Activated CD8-positive, alpha-beta T cell treated with anti-CD3 and anti-CD28 coated beads, Interleukin-2, amount 10 ng/mL, durations not matched to agents 7 days and 5 days (primary cell): ENCODE measurements at regions not wholly inside any gene's neighbourhood (a gene's known extent, or its start where the extent isn't known, plus 50 kb on each side); places are given as distances from the start of the nearest gene placed in this dataset.

Source experiments
- ATAC-seq: fragments of 150-1000 bp; cut with Tn5 transposase; one replicate; pipeline ENCODE4 v1.10.0; 2021; ENCODE audit warnings: moderate library complexity
- CTCF ChIA-PET: fragments of 350-600 bp; sonication (Branson Sonifier 250); formaldehyde crosslinking; loops from one replicate; lab custom pipeline; 2021; ENCODE audit warnings: antibody characterized with exemption; lab: Charles Lee
- POLR2A ChIA-PET: fragments of 350-600 bp; sonication (Branson Sonifier 250); formaldehyde crosslinking; loops from one replicate; lab custom pipeline; 2021; ENCODE audit warnings: antibody characterized with exemption; lab: Charles Lee
- DNase-seq: peaks from one replicate; pipeline ENCODE4 v3.0.0-alpha.2; 2020
- H3K27ac Mint-ChIP-seq: one replicate; pipeline ENCODE4 v1.8.0; 2021; ENCODE audit warnings: mild to moderate bottlenecking, mixed read lengths
- H3K27me3 Mint-ChIP-seq: one replicate; pipeline ENCODE4 v1.8.0; 2021; ENCODE audit warnings: low read depth, mixed read lengths
- H3K36me3 Mint-ChIP-seq: one replicate; pipeline ENCODE4 v1.8.0; 2021; ENCODE audit warnings: low read depth, mixed read lengths
- H3K4me1 Mint-ChIP-seq: one replicate; pipeline ENCODE4 v1.8.0; 2021; ENCODE audit warnings: low read depth, mixed read lengths
- H3K4me3 Mint-ChIP-seq: one replicate; pipeline ENCODE4 v1.8.0; 2021; ENCODE audit warnings: mild to moderate bottlenecking, mixed read lengths
- H3K9me3 Mint-ChIP-seq: one replicate; pipeline ENCODE4 v1.8.0; 2022; ENCODE audit warnings: mixed read lengths; ENCODE audit not compliant: insufficient read depth

DNA sequence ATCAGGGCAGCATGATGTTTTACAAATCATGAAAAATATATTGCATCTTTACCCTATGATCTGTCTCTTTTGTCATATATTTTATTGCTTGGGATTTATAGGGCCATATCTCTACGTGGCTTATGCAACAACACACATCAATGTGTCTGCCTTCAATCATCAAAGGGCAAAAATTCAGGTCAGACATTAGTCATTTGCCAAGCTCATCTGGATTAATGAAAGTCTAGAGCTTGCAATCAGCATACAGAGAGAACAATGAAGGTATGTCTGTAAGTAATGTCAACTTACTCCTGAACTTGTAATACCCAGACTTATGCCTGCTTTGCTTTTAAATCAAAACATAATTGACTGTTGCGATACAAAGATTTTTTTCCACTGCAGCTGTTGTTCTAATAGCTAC, 282.7 kb downstream of the HAO1 start:
- no peak for DNase-seq
- ChIA-PET POLR2A (no interaction called here), CTCF (no interaction called here)
- H3K27me3 Mint-ChIP-seq, result no peaks in the 10 kb centered on the region
- ATAC-seq, result no peak
- H3K9me3 Mint-ChIP-seq, result peaks cover 3% of the 10 kb centered on the region
- H3K4me3 Mint-ChIP-seq, result no peak overlapping the region
- H3K36me3 Mint-ChIP-seq, result no peaks in the 10 kb centered on the region
- H3K4me1 Mint-ChIP-seq, result no peaks in the 10 kb centered on the region
- H3K27ac Mint-ChIP-seq, result no peak overlapping the region

DNA sequence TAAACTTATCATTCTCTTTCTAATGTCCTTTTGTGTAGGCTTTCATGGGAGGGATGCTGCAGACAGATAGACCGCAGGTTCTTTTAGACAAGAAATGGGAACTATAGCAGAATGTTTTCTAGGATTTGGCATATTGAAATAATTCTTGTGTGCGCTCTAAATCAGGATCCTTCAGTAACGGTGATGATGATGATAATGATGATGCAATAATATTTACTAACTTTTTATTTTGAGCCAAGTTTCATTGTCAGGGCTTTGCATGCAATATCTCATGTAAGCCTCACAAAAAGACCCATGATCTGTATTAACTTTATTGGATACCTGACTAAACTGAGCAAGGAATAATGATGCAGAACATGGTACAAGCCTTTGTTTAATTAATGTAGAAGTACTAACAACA, 280.1 kb downstream of the HAO1 start:
- DNase-seq, result no peak
- POLR2A ChIA-PET, result no interaction called here
- no peak overlapping the region for H3K4me3 Mint-ChIP-seq
- peaks cover 3% of the 10 kb centered on the region for H3K9me3 Mint-ChIP-seq
- no peaks in the 10 kb centered on the region for H3K36me3 Mint-ChIP-seq
- H3K27ac Mint-ChIP-seq, result no peak overlapping the region
- CTCF ChIA-PET, result no interaction called here
- H3K4me1 Mint-ChIP-seq, result no peaks in the 10 kb centered on the region
- H3K27me3 Mint-ChIP-seq, result no peaks in the 10 kb centered on the region
- ATAC-seq, result no peak

DNA sequence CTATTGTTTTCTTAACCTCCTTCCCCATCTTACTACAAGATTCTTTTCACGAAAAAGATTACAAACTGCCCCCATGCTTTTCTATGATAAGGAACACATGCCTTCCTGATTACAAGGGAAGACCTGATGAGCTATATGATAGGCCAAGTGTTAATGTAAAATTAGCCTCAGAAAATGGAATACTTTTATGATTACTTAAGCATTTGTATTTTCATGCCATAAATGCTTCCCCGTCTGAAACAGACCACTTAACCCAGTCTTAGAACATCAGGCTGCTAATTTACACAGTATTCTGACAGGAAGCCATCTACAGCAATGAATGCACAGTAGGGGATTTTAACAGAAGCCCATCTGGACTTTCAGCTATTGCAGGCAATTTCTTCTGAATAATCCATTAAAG, 274.9 kb downstream of the HAO1 start:
- no peak overlapping the region for H3K27ac Mint-ChIP-seq
- H3K4me3 Mint-ChIP-seq, result no peak overlapping the region
- no peaks in the 10 kb centered on the region for H3K4me1 Mint-ChIP-seq
- H3K36me3 Mint-ChIP-seq, result no peaks in the 10 kb centered on the region
- peaks cover 11% of the 10 kb centered on the region for H3K9me3 Mint-ChIP-seq
- H3K27me3 Mint-ChIP-seq, result no peaks in the 10 kb centered on the region
- DNase-seq, result no peak
- CTCF ChIA-PET, result no interaction called here
- POLR2A ChIA-PET, result no interaction called here
- ATAC-seq, result no peak

DNA sequence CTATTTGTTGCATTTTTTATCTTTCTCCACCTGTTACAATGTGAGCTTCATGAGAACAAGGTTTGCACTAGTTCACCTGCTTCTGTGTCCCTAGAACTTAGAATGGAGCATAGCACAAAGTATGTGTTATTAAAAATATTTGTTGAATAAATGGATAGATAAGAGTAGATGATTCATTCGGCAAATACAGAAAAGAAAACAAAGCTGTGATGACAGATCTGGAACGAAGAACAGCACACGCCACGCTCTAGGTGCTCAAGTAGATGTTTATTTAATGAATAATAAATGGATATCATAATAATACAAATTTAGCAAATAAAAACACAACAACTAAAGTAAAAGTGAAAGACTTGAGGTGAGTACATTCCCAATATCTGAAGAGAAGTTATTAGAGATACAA, 273.1 kb downstream of the HAO1 start:
- CTCF ChIA-PET, result no interaction called here
- POLR2A ChIA-PET, result no interaction called here
- no peaks in the 10 kb centered on the region for H3K27me3 Mint-ChIP-seq
- DNase-seq (no peak), ATAC-seq (no peak)
- no peak overlapping the region for H3K4me3 Mint-ChIP-seq
- no peaks in the 10 kb centered on the region for H3K36me3 Mint-ChIP-seq
- H3K27ac Mint-ChIP-seq, result no peak overlapping the region
- H3K9me3 Mint-ChIP-seq, result peaks cover 7% of the 10 kb centered on the region
- no peaks in the 10 kb centered on the region for H3K4me1 Mint-ChIP-seq

DNA sequence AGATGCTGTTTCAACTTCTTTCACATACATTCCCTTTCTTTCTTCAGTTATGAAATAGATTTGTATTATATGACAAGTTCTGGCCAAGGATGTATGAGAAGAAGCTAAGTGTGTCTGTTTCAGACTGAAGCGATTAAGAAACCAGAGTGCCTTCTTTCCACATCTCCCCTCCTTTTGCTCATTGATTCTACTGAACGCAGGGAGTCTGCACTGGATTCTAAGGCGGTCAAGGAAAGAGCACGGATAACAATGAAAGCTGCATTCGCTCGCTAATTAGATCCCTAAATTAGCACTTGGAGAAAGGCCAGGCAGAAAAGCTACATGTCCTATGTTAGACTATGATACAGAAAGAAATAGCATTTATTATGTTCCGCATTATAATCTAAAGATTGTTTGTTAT, 267.7 kb downstream of the HAO1 start:
- no peak overlapping the region for H3K27ac Mint-ChIP-seq
- H3K36me3 Mint-ChIP-seq, result no peaks in the 10 kb centered on the region
- no peak for ATAC-seq
- H3K27me3 Mint-ChIP-seq, result no peaks in the 10 kb centered on the region
- ChIA-PET CTCF (no interaction called here), POLR2A (no interaction called here)
- no peak for DNase-seq
- no peaks in the 10 kb centered on the region for H3K4me1 Mint-ChIP-seq
- no peak overlapping the region for H3K4me3 Mint-ChIP-seq
- peaks cover under 1% of the 10 kb centered on the region for H3K9me3 Mint-ChIP-seq

DNA sequence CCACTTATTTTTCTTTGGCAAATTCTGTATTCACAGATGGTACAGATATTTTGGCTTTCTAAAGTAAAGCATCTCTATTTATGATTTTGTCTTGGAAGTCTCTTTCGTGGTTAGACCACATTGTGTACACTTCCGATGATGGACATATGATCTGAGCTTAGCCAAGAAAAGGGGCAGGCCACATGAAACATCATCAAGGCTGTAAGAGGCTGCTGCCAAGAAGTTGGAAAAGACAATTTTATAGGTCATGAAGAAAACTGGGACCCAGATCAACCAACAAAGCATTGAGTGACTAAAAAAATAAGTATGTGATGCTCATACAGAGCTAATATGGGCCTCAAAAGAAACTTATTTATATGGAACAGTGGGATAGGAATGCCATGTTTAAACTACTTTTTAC, 266.4 kb downstream of the HAO1 start:
- ATAC-seq (no peak), DNase-seq (no peak)
- no peaks in the 10 kb centered on the region for H3K36me3 Mint-ChIP-seq
- peaks cover 3% of the 10 kb centered on the region for H3K9me3 Mint-ChIP-seq
- H3K4me3 Mint-ChIP-seq, result no peak overlapping the region
- no peaks in the 10 kb centered on the region for H3K4me1 Mint-ChIP-seq
- POLR2A ChIA-PET, result no interaction called here
- CTCF ChIA-PET, result no interaction called here
- no peaks in the 10 kb centered on the region for H3K27me3 Mint-ChIP-seq
- no peak overlapping the region for H3K27ac Mint-ChIP-seq

DNA sequence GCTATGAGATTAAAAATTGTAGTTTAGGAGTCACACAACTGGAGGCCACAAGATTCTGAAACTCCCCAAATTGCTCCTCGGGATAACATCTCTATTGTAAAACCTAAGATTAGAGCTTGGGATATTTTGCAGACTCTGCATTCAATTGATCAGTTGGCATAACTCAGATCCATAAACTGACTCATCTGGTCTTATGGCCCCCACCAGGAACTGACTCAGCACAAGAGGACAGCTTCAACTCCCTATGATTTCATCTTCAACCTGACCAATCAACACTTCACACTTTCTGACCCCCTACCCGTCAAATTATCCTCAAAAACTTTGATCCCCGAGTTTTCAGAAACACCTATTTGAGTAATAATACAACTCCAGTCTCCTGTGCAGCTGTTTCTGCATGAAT, 257.3 kb downstream of the HAO1 start:
- Mint-ChIP-seq H3K36me3 (no peaks in the 10 kb centered on the region), H3K4me3 (no peak overlapping the region), H3K4me1 (no peaks in the 10 kb centered on the region), H3K27me3 (no peaks in the 10 kb centered on the region), H3K27ac (no peak overlapping the region), H3K9me3 (no peaks in the 10 kb centered on the region)
- DNase-seq (no peak), ATAC-seq (no peak)
- CTCF ChIA-PET, result no interaction called here
- POLR2A ChIA-PET, result no interaction called here

DNA sequence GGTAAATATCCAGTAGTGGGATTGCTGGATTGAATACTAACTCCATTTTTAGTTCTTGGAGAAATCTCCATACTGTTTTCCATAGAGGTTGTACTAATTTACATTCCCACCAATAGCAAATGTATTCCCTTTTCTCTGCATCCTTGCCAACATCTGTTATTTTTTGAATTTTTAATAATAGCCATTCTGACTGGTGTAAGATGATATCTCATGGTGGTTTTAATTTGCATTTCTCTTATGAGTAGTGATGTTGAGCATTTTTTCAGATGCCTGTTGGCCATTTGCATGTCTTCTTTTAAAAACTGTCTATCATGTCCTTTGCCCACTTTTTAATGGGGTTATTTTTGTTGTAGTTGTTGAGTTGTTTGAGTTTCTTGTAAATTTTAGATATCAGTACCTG, 253.2 kb downstream of the HAO1 start:
- peaks cover 6% of the 10 kb centered on the region for H3K9me3 Mint-ChIP-seq
- POLR2A ChIA-PET, result no interaction called here

DNA sequence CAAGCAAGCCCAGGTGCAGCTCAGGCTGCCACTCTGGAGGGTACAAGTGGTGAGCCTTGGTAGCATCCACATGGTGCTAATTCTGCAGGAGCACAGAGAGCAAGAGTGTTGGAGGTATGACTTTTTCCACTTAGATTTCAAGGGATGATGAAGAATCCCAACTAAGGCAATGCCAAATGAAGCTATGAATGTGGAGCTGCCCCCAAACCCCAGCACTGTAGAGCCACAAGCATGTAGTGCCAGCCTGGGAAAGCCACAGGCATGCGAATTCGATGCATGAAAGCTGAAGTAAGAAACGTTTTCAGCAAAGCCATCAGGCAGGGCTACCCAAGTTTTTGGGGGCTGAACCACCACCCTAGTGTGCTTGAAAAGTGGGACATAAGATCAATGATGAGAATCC, 251.1 kb downstream of the HAO1 start:
- ChIA-PET CTCF (no interaction called here), POLR2A (no interaction called here)
- ATAC-seq (no peak), DNase-seq (no peak)
- no peak overlapping the region for H3K27ac Mint-ChIP-seq
- H3K9me3 Mint-ChIP-seq, result peaks cover 6% of the 10 kb centered on the region
- H3K4me1 Mint-ChIP-seq, result no peaks in the 10 kb centered on the region
- H3K27me3 Mint-ChIP-seq, result no peaks in the 10 kb centered on the region
- no peaks in the 10 kb centered on the region for H3K36me3 Mint-ChIP-seq
- H3K4me3 Mint-ChIP-seq, result no peak overlapping the region

More for the DNA sequence above, 253.2 kb downstream of the HAO1 start:
- CTCF ChIA-PET, result no interaction called here
- Mint-ChIP-seq H3K4me1 (no peaks in the 10 kb centered on the region), H3K36me3 (no peaks in the 10 kb centered on the region), H3K27ac (no peak overlapping the region), H3K4me3 (no peak overlapping the region), H3K27me3 (no peaks in the 10 kb centered on the region)
- DNase-seq, result no peak
- ATAC-seq, result no peak

DNA sequence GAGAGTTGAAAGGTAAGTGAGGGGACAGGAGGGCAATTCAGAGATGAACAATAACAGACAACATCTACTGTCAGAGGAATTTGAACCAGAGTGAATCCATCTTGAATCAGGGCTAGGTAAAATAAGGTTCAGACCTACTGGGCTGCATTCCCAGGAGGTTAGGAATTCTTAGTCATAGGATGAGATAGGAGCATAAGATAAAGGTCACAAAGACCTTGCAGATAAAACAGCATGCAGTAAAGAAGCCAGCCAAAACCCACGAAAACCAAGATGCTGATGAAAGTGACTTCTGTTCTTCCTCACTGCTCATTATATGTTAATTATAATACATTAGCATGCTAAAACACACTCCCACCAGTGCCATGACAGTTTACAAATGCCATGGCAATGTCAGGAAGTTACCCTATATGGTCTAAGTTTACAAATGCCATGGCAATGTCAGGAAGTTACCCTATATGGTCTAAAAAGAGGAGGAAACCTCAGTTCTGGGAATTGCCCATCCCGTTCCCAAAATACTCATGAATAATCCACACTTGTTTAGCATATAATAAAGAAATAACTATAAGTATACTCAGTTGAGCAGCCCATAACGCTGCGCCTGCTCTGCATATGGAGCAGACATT, 248.5 kb downstream of the HAO1 start:
- POLR2A ChIA-PET, result no interaction called here
- Mint-ChIP-seq H3K27ac (no peak overlapping the region), H3K4me1 (no peaks in the 10 kb centered on the region), H3K36me3 (no peaks in the 10 kb centered on the region), H3K4me3 (no peak overlapping the region), H3K9me3 (peaks cover 6% of the 10 kb centered on the region), H3K27me3 (no peaks in the 10 kb centered on the region)
- CTCF ChIA-PET, result no interaction called here
- no peak for DNase-seq
- no peak for ATAC-seq

DNA sequence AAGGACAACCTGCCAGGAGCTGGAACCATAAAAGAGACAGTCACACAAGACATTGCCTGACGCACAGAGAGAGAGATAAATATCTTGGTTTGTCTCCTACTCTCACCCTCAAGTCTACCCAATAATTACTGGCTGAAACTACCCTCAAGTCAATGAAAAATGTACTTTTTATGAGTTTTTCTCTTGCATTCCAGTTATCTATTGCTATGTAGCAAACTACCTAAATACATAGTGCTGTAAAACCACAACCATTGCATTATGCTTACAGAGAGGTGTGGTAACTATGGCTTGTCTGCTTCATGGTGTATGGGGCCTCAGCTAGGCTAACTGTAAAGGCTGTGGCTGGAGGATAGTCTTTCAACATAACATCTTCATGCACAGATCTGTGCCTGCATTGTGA, 247.8 kb downstream of the HAO1 start:
- Mint-ChIP-seq H3K27ac (no peak overlapping the region), H3K36me3 (no peaks in the 10 kb centered on the region), H3K4me3 (no peak overlapping the region), H3K4me1 (no peaks in the 10 kb centered on the region), H3K9me3 (peaks cover 6% of the 10 kb centered on the region), H3K27me3 (no peaks in the 10 kb centered on the region)
- ChIA-PET POLR2A (no interaction called here), CTCF (no interaction called here)
- DNase-seq (no peak), ATAC-seq (no peak)

DNA sequence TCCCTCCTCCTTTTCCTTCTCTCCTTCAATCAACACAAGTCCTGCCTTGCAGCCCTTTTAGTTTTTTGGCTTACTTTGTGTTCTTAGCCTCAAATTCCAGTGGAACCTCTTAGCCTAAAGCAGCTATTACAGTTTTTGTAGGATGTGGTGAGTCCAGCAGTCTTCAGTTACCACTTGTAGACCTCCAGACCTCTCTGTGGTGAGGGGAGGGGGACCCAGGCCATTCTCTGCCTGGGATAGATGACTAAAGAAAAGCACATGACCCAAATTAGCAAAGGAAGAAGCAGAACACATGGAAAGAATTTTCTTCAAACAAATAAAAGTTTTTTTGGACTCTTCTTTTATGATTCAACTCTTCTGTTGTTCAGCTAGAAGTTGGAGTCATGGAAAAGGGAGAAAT, 246.5 kb downstream of the HAO1 start:
- Mint-ChIP-seq H3K9me3 (peaks cover 6% of the 10 kb centered on the region), H3K27ac (no peak overlapping the region), H3K4me3 (no peak overlapping the region), H3K36me3 (no peaks in the 10 kb centered on the region), H3K27me3 (no peaks in the 10 kb centered on the region), H3K4me1 (no peaks in the 10 kb centered on the region)
- ATAC-seq (no peak), DNase-seq (no peak)
- ChIA-PET CTCF (no interaction called here), POLR2A (no interaction called here)

DNA sequence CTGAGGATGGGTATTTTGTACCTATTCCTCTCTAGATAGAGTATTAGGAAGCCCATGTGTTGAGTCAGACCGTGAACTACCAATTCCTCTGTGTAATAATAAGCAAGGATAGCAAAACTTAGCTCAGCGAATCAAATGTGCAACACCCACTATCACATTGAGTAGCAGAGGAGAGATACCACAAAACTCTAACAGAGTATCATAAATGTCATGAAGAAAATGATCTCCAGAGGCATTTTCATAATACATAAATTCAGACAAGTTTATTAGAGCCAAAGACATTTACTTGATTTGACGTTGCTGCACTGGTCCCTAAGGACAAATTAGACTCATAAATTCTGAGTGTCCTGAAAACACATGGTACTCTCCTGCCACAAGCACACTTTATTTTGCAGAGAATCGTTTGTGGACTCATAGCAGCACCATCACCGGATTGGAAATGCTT, 245.2 kb downstream of the HAO1 start:
- Mint-ChIP-seq H3K9me3 (peaks cover 7% of the 10 kb centered on the region), H3K4me3 (no peak overlapping the region), H3K27ac (no peak overlapping the region), H3K36me3 (no peaks in the 10 kb centered on the region), H3K27me3 (no peaks in the 10 kb centered on the region), H3K4me1 (no peaks in the 10 kb centered on the region)
- DNase-seq (no peak), ATAC-seq (no peak)
- ChIA-PET POLR2A (no interaction called here), CTCF (no interaction called here)
